ENCODE measurements at regions not wholly inside any gene's neighbourhood (a gene's known extent, or its start where the extent isn't known, plus 50 kb on each side); places are given as distances from the start of the nearest gene placed in this dataset.

GRCh38 chr1:4877426-4877825 is 223.0 kb downstream of the AJAP1 start:
- ATAC-seq (no peak), DNase-seq (ENCODE audit: low spot score) (no peak)
- Mint-ChIP-seq H3K27ac (no peak overlapping the region), H3K27me3 (ENCODE audit: low read depth) (peaks cover 8% of the 10 kb centered on the region), H3K4me3 (no peak overlapping the region), H3K36me3 (peaks cover 72% of the 10 kb centered on the region), H3K4me1 (no peaks in the 10 kb centered on the region), H3K9me3 (peaks cover 74% of the 10 kb centered on the region)
- POLR2A ChIA-PET = no interaction called here
- CTCF ChIA-PET = no interaction called here
- TF ChIP-seq NR2C2 (CRISPR knock-in tag; IDR thresholded peaks at IDR 0.05) (no peak), KAT7 (CRISPR knock-in tag; IDR thresholded peaks at IDR 0.05; ENCODE audit: borderline replicate concordance) (no peak), USF2 (CRISPR knock-in tag; IDR thresholded peaks at IDR 0.05) (no peak), NFE2L1 (CRISPR knock-in tag; IDR thresholded peaks at IDR 0.05) (no peak), CREB1 (CRISPR knock-in tag; IDR thresholded peaks at IDR 0.05) (no peak), AFF4 (CRISPR knock-in tag; IDR thresholded peaks at IDR 0.05; ENCODE audit: borderline replicate concordance) (no peak), GTF2I (CRISPR knock-in tag; conservative IDR thresholded peaks at IDR 0.05) (no peak), SOX15 (CRISPR knock-in tag; IDR thresholded peaks at IDR 0.05) (no peak), JAZF1 (CRISPR knock-in tag; IDR thresholded peaks at IDR 0.05) (no peak), ZMAT4 (CRISPR knock-in tag; IDR thresholded peaks at IDR 0.05) (no peak), ZNF416 (CRISPR knock-in tag; IDR thresholded peaks at IDR 0.05) (no peak), ESRRA (CRISPR knock-in tag; IDR thresholded peaks at IDR 0.05; ENCODE audit: borderline replicate concordance) (no peak)

GRCh38 chr1:4871373-4871772 is 217.0 kb downstream of the AJAP1 start:
- Mint-ChIP-seq H3K9me3 (peaks cover 74% of the 10 kb centered on the region), H3K27ac (no peak overlapping the region), H3K36me3 (peaks cover 76% of the 10 kb centered on the region), H3K27me3 (ENCODE audit: low read depth) (peaks cover 20% of the 10 kb centered on the region), H3K4me3 (no peak overlapping the region), H3K4me1 (no peaks in the 10 kb centered on the region)
- POLR2A ChIA-PET = no interaction called here
- CTCF ChIA-PET = no interaction called here
- ATAC-seq (no peak), DNase-seq (ENCODE audit: low spot score) (no peak)
- TF ChIP-seq MXD4 (CRISPR knock-in tag; IDR thresholded peaks at IDR 0.05; ENCODE audit: borderline replicate concordance) (no peak), ETV6 (CRISPR knock-in tag; IDR thresholded peaks at IDR 0.05) (no peak), ZNF512 (CRISPR knock-in tag; IDR thresholded peaks at IDR 0.05; ENCODE audit: borderline replicate concordance) (no peak), OVOL2 (CRISPR knock-in tag; IDR thresholded peaks at IDR 0.05; ENCODE audit: borderline replicate concordance) (no peak), ATF3 (CRISPR knock-in tag; conservative IDR thresholded peaks at IDR 0.05) (no peak), NR1H2 (CRISPR knock-in tag; IDR thresholded peaks at IDR 0.05) (no peak), CTCF (IDR thresholded peaks at IDR 0.05) (no peak), USF1 (CRISPR knock-in tag; IDR thresholded peaks at IDR 0.05) (no peak), CBFB (CRISPR knock-in tag; IDR thresholded peaks at IDR 0.05; ENCODE audit: low read depth) (no peak), AFF4 (CRISPR knock-in tag; IDR thresholded peaks at IDR 0.05; ENCODE audit: borderline replicate concordance) (no peak), NFYB (CRISPR knock-in tag; conservative IDR thresholded peaks at IDR 0.05; ENCODE audit: low read depth) (no peak), ZMAT4 (CRISPR knock-in tag; IDR thresholded peaks at IDR 0.05) (no peak), HMGA2 (CRISPR knock-in tag; IDR thresholded peaks at IDR 0.05) (no peak)

Measured in WTC11 (cell line).